SK-N-SH treated with all-trans-retinoic acid at 6 μM for 48 hours (cell line): ENCODE measurements at regions not wholly inside any gene's neighbourhood (a gene's known extent, or its start where the extent isn't known, plus 50 kb on each side); places are given as distances from the start of the nearest gene placed in this dataset.
A peak's percentile ranks its signal among the peaks of the same experiment; 100 is the strongest.

Experiments used
- ATAC-seq: fragments of 200-7000 bp; cut with Tn5 transposase; 3 replicates; pipeline ENCODE4 v1.9.1; 2020; ENCODE audit warnings: mild to moderate bottlenecking, moderate library complexity
- ARNTL ChIP-seq: fragments of 450-650 bp; formaldehyde crosslinking; IDR thresholded peaks from 2 replicates; pipeline ENCODE4 v1.5.0; 2020; ENCODE audit warnings: low read depth, mild to moderate bottlenecking, moderate library complexity, borderline replicate concordance
- BACH2 ChIP-seq: fragments of 250-450 bp; sonication (Bioruptor Pico); IDR thresholded peaks from 2 replicates; pipeline ENCODE4 v1.9.0; 2021; ENCODE audit warnings: mild to moderate bottlenecking, borderline replicate concordance
- CREB5 ChIP-seq: fragments of 250-450 bp; sonication (Bioruptor Pico); IDR thresholded peaks from 2 replicates; pipeline ENCODE4 v1.5.1; 2020; ENCODE audit warnings: low read depth, mild to moderate bottlenecking, moderate library complexity
- CSDC2 ChIP-seq: fragments of 250-450 bp; sonication (Bioruptor Pico); IDR thresholded peaks from 2 replicates; pipeline ENCODE4 v1.5.0; 2020; ENCODE audit warnings: mild to moderate bottlenecking, moderate library complexity
- CSRNP3 ChIP-seq: fragments of 250-450 bp; sonication (Bioruptor Pico); IDR thresholded peaks from 2 replicates; pipeline ENCODE4 v1.5.1; 2021; ENCODE audit warnings: mild to moderate bottlenecking, moderate library complexity
- GLIS3 ChIP-seq: fragments of 250-450 bp; sonication (Bioruptor Pico); IDR thresholded peaks from 2 replicates; pipeline ENCODE4 v1.5.0; 2020; ENCODE audit warnings: mild to moderate bottlenecking, moderate library complexity
- OSR1 ChIP-seq: fragments of 250-450 bp; sonication (Bioruptor Pico); IDR thresholded peaks from 2 replicates; pipeline ENCODE4 v1.8.0; 2022; ENCODE audit warnings: moderate library complexity, mild to moderate bottlenecking, inconsistent platforms
- PATZ1 ChIP-seq: fragments of 250-450 bp; sonication (Bioruptor Pico); IDR thresholded peaks from 2 replicates; pipeline ENCODE4 v1.8.0; 2020; ENCODE audit warnings: mild to moderate bottlenecking, moderate library complexity, borderline replicate concordance
- POU6F1 ChIP-seq: fragments of 250-450 bp; sonication (Bioruptor Pico); IDR thresholded peaks from 2 replicates; pipeline ENCODE4 v1.8.0; 2021; ENCODE audit warnings: low read depth, mild to moderate bottlenecking, moderate library complexity, borderline replicate concordance
- PPARA ChIP-seq: fragments of 250-450 bp; sonication (Bioruptor Pico); IDR thresholded peaks from 2 replicates; pipeline ENCODE4 v1.5.0; 2020; ENCODE audit warnings: mild to moderate bottlenecking, borderline replicate concordance
- SNAI2 ChIP-seq: fragments of 250-450 bp; sonication (Bioruptor Pico); IDR thresholded peaks from 2 replicates; pipeline ENCODE4 v1.5.0; 2020; ENCODE audit warnings: mild to moderate bottlenecking, moderate library complexity
- TCF4 ChIP-seq: fragments of 250-450 bp; sonication (Bioruptor Pico); IDR thresholded peaks from 2 replicates; pipeline ENCODE4 v1.8.0; 2021; ENCODE audit warnings: mild to moderate bottlenecking, moderate library complexity, borderline replicate concordance
- TSHZ2 ChIP-seq: fragments of 250-450 bp; sonication (Bioruptor Pico); IDR thresholded peaks from 2 replicates; pipeline ENCODE4 v1.5.0; 2020; ENCODE audit warnings: mild to moderate bottlenecking, moderate library complexity
- ZC3H10 ChIP-seq: fragments of 250-450 bp; sonication (Bioruptor Pico); IDR thresholded peaks from 2 replicates; pipeline ENCODE4 v1.5.1; 2021; ENCODE audit warnings: mild to moderate bottlenecking, moderate library complexity
- ZFP3 ChIP-seq: fragments of 250-450 bp; sonication (Bioruptor Pico); IDR thresholded peaks from 2 replicates; pipeline ENCODE4 v1.5.0; 2020; ENCODE audit warnings: mild to moderate bottlenecking, moderate library complexity
- ZFP30 ChIP-seq: fragments of 450-650 bp; formaldehyde crosslinking; IDR thresholded peaks from 2 replicates; pipeline ENCODE4 v1.5.0; 2022; ENCODE audit warnings: mild to moderate bottlenecking, moderate library complexity
- ZNF565 ChIP-seq: fragments of 450-650 bp; formaldehyde crosslinking; conservative IDR thresholded peaks from 2 replicates; pipeline ENCODE4 v1.5.0; 2020; ENCODE audit warnings: low read depth, mild to moderate bottlenecking, moderate library complexity
- ZNF8 ChIP-seq: fragments of 450-650 bp; formaldehyde crosslinking; IDR thresholded peaks from 2 replicates; pipeline ENCODE4 v1.5.0; 2020; ENCODE audit warnings: mild to moderate bottlenecking, moderate library complexity

- no peak for TF ChIP-seq ZNF565 (CRISPR knock-in tag)
- no peak for TF ChIP-seq ZFP30 (CRISPR knock-in tag)
- no peak for TF ChIP-seq CSRNP3 (CRISPR knock-in tag)
- no peak for TF ChIP-seq OSR1 (CRISPR knock-in tag)
- no peak for TF ChIP-seq ZNF8
- no peak for TF ChIP-seq PPARA (CRISPR knock-in tag)
- TF ChIP-seq SNAI2 (CRISPR knock-in tag), result no peak
- TF ChIP-seq CSDC2 (CRISPR knock-in tag), result no peak
- TF ChIP-seq ARNTL (CRISPR knock-in tag), result no peak
- TF ChIP-seq BACH2 (CRISPR knock-in tag), result no peak
- TF ChIP-seq CREB5, result no peak
- TF ChIP-seq GLIS3 (CRISPR knock-in tag), result no peak
- TF ChIP-seq ZFP3 (CRISPR knock-in tag), result no peak
- peak; percentile 66 for ATAC-seq
Measured at GRCh38 chr9:16058131-16058549, 505.3 kb downstream of the CCDC171 start.

- TF ChIP-seq OSR1 (CRISPR knock-in tag) (no peak), CREB5 (no peak)
- ATAC-seq, result no peak
Measured at GRCh38 chr9:16060436-16061129, 507.7 kb downstream of the CCDC171 start.

GRCh38 chr9:16062542-16063240, 509.8 kb downstream of the CCDC171 start:
- no peak; the same call in 2 of the 3 replicates for ATAC-seq
- no peak for TF ChIP-seq BACH2 (CRISPR knock-in tag)
- no peak for TF ChIP-seq ARNTL (CRISPR knock-in tag)
- TF ChIP-seq ZNF565 (CRISPR knock-in tag), result no peak
- TF ChIP-seq TCF4 (CRISPR knock-in tag), result no peak
- TF ChIP-seq ZNF8, result no peak
- TF ChIP-seq PATZ1 (CRISPR knock-in tag), result no peak
- TF ChIP-seq TSHZ2 (CRISPR knock-in tag), result no peak
- no peak for TF ChIP-seq GLIS3 (CRISPR knock-in tag)
- no peak for TF ChIP-seq POU6F1 (CRISPR knock-in tag)
- TF ChIP-seq SNAI2 (CRISPR knock-in tag), result no peak
- no peak for TF ChIP-seq ZFP30 (CRISPR knock-in tag)
- no peak for TF ChIP-seq PPARA (CRISPR knock-in tag)
- TF ChIP-seq ZC3H10 (CRISPR knock-in tag), result no peak
- TF ChIP-seq CSRNP3 (CRISPR knock-in tag), result no peak
- no peak for TF ChIP-seq ZFP3 (CRISPR knock-in tag)
